Hindlimb muscle (tissue), 1 donor: ENCODE measurements at regions not wholly inside any gene's neighbourhood (a gene's known extent, or its start where the extent isn't known, plus 50 kb on each side); places are given as distances from the start of the nearest gene placed in this dataset.
"Not testable (repeated sequence)": the region's sequence is repeated elsewhere in the genome, so short reads cannot be mapped to it uniquely, and the experiment has no call there.

Experiments
- DNase-seq: peaks from one replicate; pipeline ENCODE4 v3.0.0-alpha.2; 2013

- DNase-seq, result no peak
These were observed 487.5 kb downstream of the IRS1 start for GRCh38 chr2:226312155-226312554.

- DNase-seq, result peak; percentile 8
These were observed 489.5 kb downstream of the IRS1 start for GRCh38 chr2:226310146-226310545.

- peak; percentile 56 for DNase-seq
These were observed 490.6 kb downstream of the IRS1 start for GRCh38 chr2:226308986-226309385.

GRCh38 chr2:226308323-226308680 lies 491.3 kb downstream of the IRS1 start:
- DNase-seq, result no peak

GRCh38 chr2:226307487-226308322 lies 491.9 kb downstream of the IRS1 start:
- no peak for DNase-seq

- no peak for DNase-seq
These were observed 492.7 kb downstream of the IRS1 start for GRCh38 chr2:226306969-226307368.

- no peak for DNase-seq
These were observed 495.3 kb downstream of the IRS1 start for GRCh38 chr2:226304308-226304707.

- no peak for DNase-seq
These were observed 495.9 kb downstream of the IRS1 start for GRCh38 chr2:226303707-226304106.

GRCh38 chr2:226300196-226300886 lies 499.3 kb downstream of the IRS1 start:
- no peak for DNase-seq

GRCh38 chr2:226299771-226300170 lies 499.8 kb downstream of the IRS1 start:
- no peak for DNase-seq

GRCh38 chr2:226295681-226296080 lies 503.9 kb downstream of the IRS1 start:
- DNase-seq, result no peak

GRCh38 chr2:226295123-226295522 lies 504.5 kb downstream of the IRS1 start:
- no peak for DNase-seq

- DNase-seq, result not testable (repeated sequence)
These were observed 508.3 kb downstream of the IRS1 start for GRCh38 chr2:226291281-226291680.

- DNase-seq, result no peak
These were observed 512.7 kb downstream of the IRS1 start for GRCh38 chr2:226286916-226287315.

- DNase-seq, result no peak
These were observed 515.8 kb downstream of the IRS1 start for GRCh38 chr2:226283796-226284195.

- no peak for DNase-seq
These were observed 517.5 kb downstream of the IRS1 start for GRCh38 chr2:226282151-226282550.

GRCh38 chr2:226280136-226280535 lies 519.5 kb downstream of the IRS1 start:
- not testable (repeated sequence) for DNase-seq

- DNase-seq, result no peak
These were observed 524.4 kb downstream of the IRS1 start for GRCh38 chr2:226275215-226275614.

- no peak for DNase-seq
These were observed 525.5 kb downstream of the IRS1 start for GRCh38 chr2:226274143-226274542.

GRCh38 chr2:226273440-226273839 lies 526.2 kb downstream of the IRS1 start:
- DNase-seq, result no peak

GRCh38 chr2:226272435-226272834 lies 527.2 kb downstream of the IRS1 start:
- DNase-seq, result no peak

GRCh38 chr2:226270285-226271058 lies 529.1 kb downstream of the IRS1 start:
- no peak for DNase-seq
